ENCODE measurements at regions not wholly inside any gene's neighbourhood (a gene's known extent, or its start where the extent isn't known, plus 50 kb on each side); places are given as distances from the start of the nearest gene placed in this dataset.

DNA sequence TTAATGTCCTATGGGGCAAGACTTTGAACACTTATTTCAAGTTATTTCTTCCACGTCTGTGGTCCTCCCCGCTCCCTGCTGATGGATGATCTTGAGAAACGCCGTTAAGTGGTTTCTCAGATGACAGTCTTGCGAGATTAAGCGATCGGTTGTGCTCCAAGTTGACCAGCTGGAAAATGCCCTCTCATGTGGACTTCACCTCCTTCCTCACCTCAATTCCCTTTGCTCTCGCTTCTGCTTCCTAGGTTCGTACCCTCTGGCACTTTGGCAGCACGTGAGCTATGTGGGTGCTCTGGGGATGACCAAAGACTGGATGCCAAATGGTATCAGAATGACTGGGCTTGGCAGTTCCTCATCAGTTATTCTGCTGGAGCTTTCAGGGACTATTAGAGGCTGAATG is 480.0 kb downstream of the ZNF536 start:
- no peak for TF ChIP-seq GATA2 (IDR thresholded peaks at IDR 0.05; ENCODE audit: low read depth, low read length)
- TF ChIP-seq GATA3 (IDR thresholded peaks at IDR 0.05; ENCODE audit: low read depth, low read length): no peak
